GM13976 (cell line): ENCODE measurements at regions not wholly inside any gene's neighbourhood (a gene's known extent, or its start where the extent isn't known, plus 50 kb on each side); places are given as distances from the start of the nearest gene placed in this dataset.

Experiments used
- DNase-seq: peaks from one replicate; pipeline ENCODE4 v3.0.0; 2012; ENCODE audit warnings: low spot score
- in situ Hi-C: fragments of 300-500 bp; cut with MboI; formaldehyde crosslinking; loops from one replicate; pipeline ENCODE4 v1.12.0; 2022; ENCODE audit warnings: low sequenced_read_pairs, mixed read lengths, inconsistent platforms; ENCODE audit not compliant: unreplicated experiment
- TF ChIP-seq, protein P1 (sequence below): IDR thresholded peaks from 2 replicates; pipeline ENCODE4 v1.5.1; 2012; ENCODE audit warnings: borderline replicate concordance, mild to moderate bottlenecking; ENCODE audit not compliant: insufficient read depth; ENCODE audit errors: extremely low read depth, missing control alignments, control extremely low read depth

- TF ChIP-seq, protein P1, sequence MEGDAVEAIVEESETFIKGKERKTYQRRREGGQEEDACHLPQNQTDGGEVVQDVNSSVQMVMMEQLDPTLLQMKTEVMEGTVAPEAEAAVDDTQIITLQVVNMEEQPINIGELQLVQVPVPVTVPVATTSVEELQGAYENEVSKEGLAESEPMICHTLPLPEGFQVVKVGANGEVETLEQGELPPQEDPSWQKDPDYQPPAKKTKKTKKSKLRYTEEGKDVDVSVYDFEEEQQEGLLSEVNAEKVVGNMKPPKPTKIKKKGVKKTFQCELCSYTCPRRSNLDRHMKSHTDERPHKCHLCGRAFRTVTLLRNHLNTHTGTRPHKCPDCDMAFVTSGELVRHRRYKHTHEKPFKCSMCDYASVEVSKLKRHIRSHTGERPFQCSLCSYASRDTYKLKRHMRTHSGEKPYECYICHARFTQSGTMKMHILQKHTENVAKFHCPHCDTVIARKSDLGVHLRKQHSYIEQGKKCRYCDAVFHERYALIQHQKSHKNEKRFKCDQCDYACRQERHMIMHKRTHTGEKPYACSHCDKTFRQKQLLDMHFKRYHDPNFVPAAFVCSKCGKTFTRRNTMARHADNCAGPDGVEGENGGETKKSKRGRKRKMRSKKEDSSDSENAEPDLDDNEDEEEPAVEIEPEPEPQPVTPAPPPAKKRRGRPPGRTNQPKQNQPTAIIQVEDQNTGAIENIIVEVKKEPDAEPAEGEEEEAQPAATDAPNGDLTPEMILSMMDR = no peak
- in situ Hi-C loops = no loop called here
- DNase-seq = no peak
These were observed 789.6 kb upstream of the PCDH20 start for GRCh38 chr13:62205273-62205672.

DNA sequence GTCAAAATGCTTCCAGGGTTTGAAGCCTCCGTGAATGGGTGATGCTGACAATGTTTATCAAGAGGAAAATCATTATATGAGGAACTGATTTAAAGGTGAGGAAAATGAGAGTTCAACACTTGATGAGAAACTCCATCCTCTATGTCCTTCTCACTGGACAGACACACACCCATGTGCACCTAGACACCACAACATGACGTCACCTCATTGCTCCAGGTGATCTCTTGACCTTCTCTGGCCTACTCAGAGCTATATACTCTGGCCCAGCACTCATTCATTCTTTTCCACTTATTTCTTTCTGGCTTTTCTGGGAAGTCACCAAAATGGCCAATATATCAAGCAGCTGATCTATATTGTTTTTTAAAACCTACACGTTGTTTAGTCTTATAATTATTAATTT, 778.7 kb upstream of the PCDH20 start:
- TF ChIP-seq, protein P1 = no peak
- in situ Hi-C loops = no loop called here
- no peak for DNase-seq

GRCh38 chr13:62193919-62194318, 778.3 kb upstream of the PCDH20 start:
- no peak for DNase-seq
- TF ChIP-seq, protein P1 = no peak
- in situ Hi-C loops = no loop called here

DNA sequence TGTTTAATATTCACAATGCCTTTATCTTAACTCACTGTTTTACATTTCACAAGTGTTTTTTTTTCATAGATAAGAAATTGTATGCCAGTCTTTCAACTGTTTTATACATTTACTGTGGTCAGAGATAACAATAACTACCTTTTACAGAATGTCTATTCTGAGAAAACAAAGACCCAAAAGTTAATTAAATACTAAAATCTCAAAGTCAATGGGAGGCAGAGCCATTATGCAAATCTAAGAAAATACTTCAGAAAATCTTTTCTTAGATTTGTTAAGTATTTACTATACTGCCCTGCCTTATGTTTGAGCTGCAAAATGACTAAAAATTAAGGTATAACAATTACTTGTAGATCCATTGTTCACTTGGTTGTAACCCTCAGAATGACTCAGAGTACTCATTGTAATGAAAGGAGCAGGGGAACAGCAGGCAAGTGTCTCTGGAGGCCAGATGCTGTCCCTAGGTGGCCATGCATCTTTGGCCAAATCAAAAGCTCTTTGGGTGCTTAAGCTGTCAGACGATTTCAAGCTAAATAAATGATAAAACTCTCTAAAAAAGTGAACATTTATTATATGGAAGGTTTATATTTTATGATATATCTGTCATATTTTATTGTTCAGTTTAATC, 770.1 kb upstream of the PCDH20 start:
- DNase-seq = no peak
- in situ Hi-C loops = no loop called here
- TF ChIP-seq, protein P1 = no peak

GRCh38 chr13:62176051-62176450, 760.4 kb upstream of the PCDH20 start:
- no peak for DNase-seq
- TF ChIP-seq, protein P1 = no peak
- in situ Hi-C loops = no loop called here

DNA sequence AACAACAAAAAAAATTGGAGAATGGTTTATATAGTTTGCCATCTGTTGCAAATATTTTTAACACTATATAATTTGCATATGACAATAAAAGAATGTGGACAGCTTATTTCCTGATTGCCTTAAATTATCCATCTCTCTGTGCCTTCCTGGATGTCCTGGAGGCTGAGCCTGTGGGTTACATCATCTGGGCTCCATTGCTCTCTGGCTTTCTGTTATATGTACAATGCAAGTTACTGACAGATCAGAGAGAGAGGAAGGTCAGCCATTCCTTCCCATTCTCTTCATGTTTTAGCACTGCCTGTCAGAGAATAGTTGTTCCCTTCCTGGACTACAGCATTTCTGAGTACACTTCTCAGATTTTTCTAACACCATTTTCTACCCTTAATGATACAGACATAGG, 758.3 kb upstream of the PCDH20 start:
- in situ Hi-C loops = no loop called here
- TF ChIP-seq, protein P1 = no peak
- no peak for DNase-seq

DNA sequence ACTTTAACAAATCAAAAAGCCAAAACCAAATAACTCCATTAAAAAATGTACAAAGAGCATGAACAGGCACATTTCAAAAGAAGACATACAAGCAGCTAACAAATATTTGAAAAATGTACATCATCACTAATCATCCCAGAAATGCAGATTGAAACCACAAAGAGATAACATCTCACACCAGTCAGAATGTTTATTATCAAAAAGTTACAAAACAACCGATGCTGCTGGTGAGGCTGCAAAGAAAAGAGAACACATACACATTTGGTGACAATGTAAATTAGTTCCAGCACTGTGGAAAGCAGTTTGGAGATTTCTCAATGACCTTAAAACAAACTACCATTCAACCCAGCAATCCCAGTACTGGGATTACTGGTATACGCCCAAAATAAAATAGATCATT, 756.0 kb upstream of the PCDH20 start:
- in situ Hi-C loops = no loop called here
- DNase-seq = no peak
- TF ChIP-seq, protein P1 = no peak
